ENCODE measurements at regions not wholly inside any gene's neighbourhood (a gene's known extent, or its start where the extent isn't known, plus 50 kb on each side); places are given as distances from the start of the nearest gene placed in this dataset.

GRCh38 chr16:51237861-51238378 lies 86.8 kb upstream of the SALL1 start:
- no TSS peak for BruUV-seq (replicated peaks)
- no peaks in the 10 kb centered on the region for H3K36me3 ChIP-seq (ENCODE audit: control insufficient read depth in 2 of 2, extremely low read depth in 1 of 2, insufficient read depth in 2 of 2, low read length in 2 of 2)
- CTCF ChIA-PET: no interaction called here
- H2AFZ ChIP-seq (ENCODE audit: low read depth, low read length): no peak overlapping the region
- H3K27ac ChIP-seq (ENCODE audit: insufficient read depth, low read depth, low read length): no peak overlapping the region
- intact Hi-C loops (cut with micrococcal nuclease): no loop called here
- dilution Hi-C loops (cut with MboI; ENCODE audit: extremely low pct_ligation_motif_present, low sequenced_read_pairs): no loop called here
- TF ChIP-seq POLR2AphosphoS5 (IDR thresholded peaks at IDR 0.05; ENCODE audit: insufficient read depth, low read depth, low read length) (no peak), GATA2 (IDR thresholded peaks at IDR 0.05; ENCODE audit: insufficient read depth, insufficient read length, low read depth, low read length) (no peak), MAX (IDR thresholded peaks at IDR 0.05; ENCODE audit: insufficient read depth, insufficient read length) (no peak), POLR2A (IDR thresholded peaks at IDR 0.05; ENCODE audit: low read depth, low read length) (no peak), MYC (IDR thresholded peaks at IDR 0.05; ENCODE audit: low read depth, low read length) (no peak), CTCF (IDR thresholded peaks at IDR 0.05; ENCODE audit: extremely low read depth in 1 of 2, insufficient read depth in 1 of 2, low read depth in 1 of 2, low read length in 2 of 2) (no peak)
- H3K9me3 ChIP-seq (replicated peaks; ENCODE audit: control insufficient read depth, insufficient read depth, low read length): no peaks in the 10 kb centered on the region
- FAIRE-seq: no peak
- no peaks in the 10 kb centered on the region for H3K27me3 ChIP-seq (ENCODE audit: control insufficient read depth in 2 of 2, insufficient read depth in 2 of 2, low read length in 2 of 2)
- no peak for DNase-seq (ENCODE audit: low read depth, low spot score)
- H4K20me1 ChIP-seq (replicated peaks; ENCODE audit: control insufficient read depth, extremely low read depth, insufficient read depth, low read length): no peaks in the 10 kb centered on the region
- H3K4me3 ChIP-seq (replicated peaks in 1 of 3; ENCODE audit: insufficient read depth in 1 of 3, low read depth in 1 of 3, low read length in 3 of 3): no peak overlapping the region
- H3K79me2 ChIP-seq (ENCODE audit: control insufficient read depth, insufficient read depth, low read length): no peaks in the 10 kb centered on the region
- no peak overlapping the region for H3K4me2 ChIP-seq (ENCODE audit: insufficient read depth, low read length)
- H3K4me1 ChIP-seq (ENCODE audit: control insufficient read depth, extremely low read depth, insufficient read depth, low read length): no peaks in the 10 kb centered on the region
- POLR2A ChIA-PET: no interaction called here
- H3K9ac ChIP-seq (replicated peaks; ENCODE audit: extremely low read depth, insufficient read depth, low read length): no peak overlapping the region
- H3K9me1 ChIP-seq (replicated peaks; ENCODE audit: control insufficient read depth, extremely low read depth, insufficient read depth, low read length): no peaks in the 10 kb centered on the region

GRCh38 chr16:51237207-51237606 lies 86.1 kb upstream of the SALL1 start:
- dilution Hi-C loops (cut with MboI; ENCODE audit: extremely low pct_ligation_motif_present, low sequenced_read_pairs): no loop called here
- FAIRE-seq: no peak

More at GRCh38 chr16:51237207-51237606, 86.1 kb upstream of the SALL1 start:
- H3K4me2 ChIP-seq (ENCODE audit: insufficient read depth, low read length): no peak overlapping the region
- BruUV-seq (replicated peaks): no TSS peak
- intact Hi-C loops (cut with micrococcal nuclease): no loop called here
- POLR2A ChIA-PET: no interaction called here
- no peaks in the 10 kb centered on the region for H3K36me3 ChIP-seq (ENCODE audit: control insufficient read depth in 2 of 2, extremely low read depth in 1 of 2, insufficient read depth in 2 of 2, low read length in 2 of 2)
- no peak overlapping the region for H3K9ac ChIP-seq (replicated peaks; ENCODE audit: extremely low read depth, insufficient read depth, low read length)
- no peaks in the 10 kb centered on the region for H3K9me1 ChIP-seq (replicated peaks; ENCODE audit: control insufficient read depth, extremely low read depth, insufficient read depth, low read length)
- H3K9me3 ChIP-seq (replicated peaks; ENCODE audit: control insufficient read depth, insufficient read depth, low read length): no peaks in the 10 kb centered on the region
- H3K79me2 ChIP-seq (ENCODE audit: control insufficient read depth, insufficient read depth, low read length): no peaks in the 10 kb centered on the region
- DNase-seq (ENCODE audit: low read depth, low spot score): no peak
- TF ChIP-seq JUN (IDR thresholded peaks at IDR 0.05; ENCODE audit: borderline replicate concordance, insufficient read depth, insufficient read length, low read depth): no peak
- TF ChIP-seq GATA2 (IDR thresholded peaks at IDR 0.05; ENCODE audit: insufficient read depth, insufficient read length, low read depth, low read length): no peak
- no peak for TF ChIP-seq POLR2AphosphoS5 (IDR thresholded peaks at IDR 0.05; ENCODE audit: insufficient read depth, low read depth, low read length)
- TF ChIP-seq FOS (IDR thresholded peaks at IDR 0.05; ENCODE audit: borderline replicate concordance, insufficient read depth, low read length): no peak
- no peak for TF ChIP-seq MYC (IDR thresholded peaks at IDR 0.05; ENCODE audit: low read depth, low read length)
- TF ChIP-seq MAX (IDR thresholded peaks at IDR 0.05; ENCODE audit: insufficient read depth, insufficient read length): no peak
- TF ChIP-seq CTCF (IDR thresholded peaks at IDR 0.05; ENCODE audit: extremely low read depth in 1 of 2, insufficient read depth in 1 of 2, low read depth in 1 of 2, low read length in 2 of 2): no peak
- no peak for TF ChIP-seq POLR2A (IDR thresholded peaks at IDR 0.05; ENCODE audit: low read depth, low read length)
- TF ChIP-seq EZH2 (IDR thresholded peaks at IDR 0.05; ENCODE audit: borderline replicate concordance, low read depth, low read length, severe bottlenecking): no peak
- H4K20me1 ChIP-seq (replicated peaks; ENCODE audit: control insufficient read depth, extremely low read depth, insufficient read depth, low read length): no peaks in the 10 kb centered on the region
- H3K27ac ChIP-seq (ENCODE audit: insufficient read depth, low read depth, low read length): no peak overlapping the region
- CTCF ChIA-PET: no interaction called here
- H3K27me3 ChIP-seq (ENCODE audit: control insufficient read depth in 2 of 2, insufficient read depth in 2 of 2, low read length in 2 of 2): no peaks in the 10 kb centered on the region
- no peak overlapping the region for H3K4me3 ChIP-seq (replicated peaks in 1 of 3; ENCODE audit: insufficient read depth in 1 of 3, low read depth in 1 of 3, low read length in 3 of 3)
- H3K4me1 ChIP-seq (ENCODE audit: control insufficient read depth, extremely low read depth, insufficient read depth, low read length): no peaks in the 10 kb centered on the region
- H2AFZ ChIP-seq (ENCODE audit: low read depth, low read length): no peak overlapping the region

Data from endothelial cell of umbilical vein (primary cell).